HPDE6-E6E7 (cell line): ENCODE measurements at regions not wholly inside any gene's neighbourhood (a gene's known extent, or its start where the extent isn't known, plus 50 kb on each side); places are given as distances from the start of the nearest gene placed in this dataset.

Experiments used
- DNase-seq: peaks from one replicate; pipeline ENCODE4 v3.0.0; 2011; ENCODE audit warnings: missing footprints; ENCODE audit errors: extremely low spot score

GRCh38 chr10:113967126-113967525, 76.5 kb upstream of the ADRB1 start:
- DNase-seq, result no peak

DNA sequence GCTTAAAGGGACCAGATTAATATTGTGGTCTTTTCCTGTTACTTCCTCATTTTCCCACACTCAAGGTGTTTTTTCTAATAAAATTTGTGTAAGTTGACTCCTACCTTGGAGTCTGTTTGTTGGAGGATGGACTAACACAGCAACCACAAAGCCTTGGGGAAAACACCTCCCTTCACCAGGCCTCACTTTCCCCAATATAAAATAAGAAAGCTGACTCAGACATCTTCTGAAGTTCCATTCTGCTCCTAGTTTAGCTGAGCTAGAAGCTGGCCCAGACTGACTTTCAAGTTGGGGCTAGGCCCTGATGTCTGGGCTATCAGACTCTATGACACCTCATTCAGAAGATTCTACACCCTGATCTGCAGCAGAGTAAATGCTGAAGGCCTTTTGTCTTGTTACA, 73.0 kb upstream of the ADRB1 start:
- no peak for DNase-seq

DNA sequence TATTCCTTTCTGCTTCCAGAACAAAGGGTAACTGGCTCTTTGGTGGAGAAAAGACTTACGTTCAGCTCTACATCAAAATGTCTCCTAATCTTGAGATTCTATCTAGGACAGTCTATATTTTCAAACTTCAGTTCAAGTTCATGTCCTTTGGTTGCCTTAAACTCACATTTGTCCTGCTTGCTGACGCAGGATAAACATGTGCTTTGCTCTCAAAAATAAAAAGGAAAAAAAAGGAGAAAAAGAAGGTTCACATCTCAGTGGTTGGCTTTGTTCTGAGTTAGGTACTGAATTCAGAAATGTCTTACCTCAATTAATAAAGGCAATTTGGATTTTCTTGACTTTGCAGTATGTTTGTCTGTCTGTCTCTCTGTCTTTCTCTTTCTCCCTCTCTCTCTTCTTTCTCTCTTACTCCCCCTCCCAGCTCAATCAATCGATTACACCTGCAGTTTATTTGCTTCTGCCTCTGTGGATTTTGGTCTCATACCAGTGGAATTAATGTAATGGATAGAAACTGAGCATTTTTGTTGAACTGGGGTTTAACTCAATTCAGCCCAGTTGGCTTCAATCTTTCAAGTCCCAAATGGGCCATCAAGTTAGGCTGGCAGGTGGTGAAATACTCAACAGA, 72.2 kb upstream of the ADRB1 start:
- no peak for DNase-seq

- no peak for DNase-seq
Measured at GRCh38 chr10:113977174-113977573, 66.5 kb upstream of the ADRB1 start.

DNA sequence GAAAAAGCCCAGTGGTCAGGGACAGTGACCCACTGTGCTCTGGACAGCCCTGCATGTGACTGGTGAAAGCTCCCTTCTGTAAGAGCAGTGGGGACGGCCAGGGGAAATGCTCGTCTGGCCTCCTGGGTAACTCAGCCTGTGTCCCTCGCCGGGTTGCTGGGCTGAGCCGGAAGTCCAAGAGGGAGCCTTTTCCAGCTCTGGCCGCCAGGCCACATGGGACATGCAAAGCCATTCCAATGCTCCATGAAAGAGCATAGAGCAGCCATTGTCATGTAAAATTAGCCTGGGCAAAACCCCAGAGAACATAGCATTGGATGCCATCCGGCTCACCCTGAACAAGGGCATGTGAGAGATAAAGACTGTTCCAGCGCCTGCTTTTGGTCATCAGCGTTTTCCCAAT, 64.9 kb upstream of the ADRB1 start:
- DNase-seq, result no peak

DNA sequence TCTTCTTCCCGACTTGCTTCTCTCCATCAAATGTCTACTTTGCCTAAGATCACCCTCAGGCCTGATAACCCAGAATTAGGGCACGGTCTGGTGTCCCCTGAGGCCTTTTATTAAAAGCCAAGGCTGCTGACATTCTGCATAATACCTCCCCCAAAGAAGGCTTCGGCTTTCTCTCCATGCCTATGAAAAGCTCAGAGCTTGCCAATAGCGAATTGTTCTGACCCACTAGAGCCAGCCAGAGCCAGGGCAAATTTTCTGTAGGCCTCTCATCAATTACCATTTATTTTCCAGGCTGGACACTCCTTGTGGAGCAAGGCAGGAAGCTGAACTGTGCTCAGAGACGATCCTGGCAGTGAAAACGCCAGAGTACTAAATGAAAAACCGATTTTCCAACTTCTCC, 64.3 kb upstream of the ADRB1 start:
- DNase-seq, result no peak

- DNase-seq, result no peak
Measured at GRCh38 chr10:113980408-113981087, 63.1 kb upstream of the ADRB1 start.

DNA sequence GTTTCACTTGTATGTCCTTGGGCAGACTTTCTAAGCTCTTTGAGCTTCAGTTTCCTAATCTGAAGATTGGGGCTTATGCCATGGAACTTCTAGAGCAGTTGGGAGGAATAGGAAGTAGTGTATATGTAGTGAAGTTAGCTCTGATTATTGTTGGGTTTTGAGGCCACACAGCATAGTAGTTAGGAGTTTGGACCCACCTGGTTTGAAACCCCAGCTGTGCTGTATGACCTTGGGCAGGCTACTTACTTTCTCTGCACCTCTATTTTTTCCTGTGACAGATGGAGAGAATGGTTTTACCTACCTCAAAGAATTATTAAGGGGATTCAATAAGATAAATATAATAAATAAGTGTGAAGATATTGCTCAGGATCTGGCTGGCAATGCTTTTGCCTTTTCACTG, 61.4 kb upstream of the ADRB1 start:
- DNase-seq, result no peak

- DNase-seq, result no peak
Measured at GRCh38 chr10:113982769-113983168, 60.9 kb upstream of the ADRB1 start.

DNA sequence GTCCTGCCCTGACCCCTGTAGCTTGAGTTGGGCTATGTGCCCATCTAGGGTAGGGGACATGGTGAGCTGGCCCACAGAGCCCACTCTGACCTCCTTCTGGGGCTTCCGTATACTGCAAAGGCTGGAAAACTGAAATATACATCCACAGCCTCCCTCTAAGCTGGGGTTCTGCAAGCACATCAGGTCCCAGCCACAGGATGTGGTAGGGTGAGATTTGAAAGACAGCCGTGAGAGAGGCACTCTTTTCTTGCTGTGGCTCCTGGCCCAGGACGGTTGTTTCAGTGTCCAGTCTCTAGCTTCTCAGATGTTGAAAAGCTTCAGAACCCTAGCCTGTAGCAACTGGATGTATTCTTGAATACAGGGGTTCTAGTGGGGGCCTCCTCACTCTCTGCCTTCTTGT, 60.1 kb upstream of the ADRB1 start:
- DNase-seq, result no peak

GRCh38 chr10:113985297-113985844, 58.3 kb upstream of the ADRB1 start:
- DNase-seq, result no peak

- no peak for DNase-seq
Measured at GRCh38 chr10:113986316-113986715, 57.4 kb upstream of the ADRB1 start.

GRCh38 chr10:113987156-113987555, 56.5 kb upstream of the ADRB1 start:
- DNase-seq, result no peak

DNA sequence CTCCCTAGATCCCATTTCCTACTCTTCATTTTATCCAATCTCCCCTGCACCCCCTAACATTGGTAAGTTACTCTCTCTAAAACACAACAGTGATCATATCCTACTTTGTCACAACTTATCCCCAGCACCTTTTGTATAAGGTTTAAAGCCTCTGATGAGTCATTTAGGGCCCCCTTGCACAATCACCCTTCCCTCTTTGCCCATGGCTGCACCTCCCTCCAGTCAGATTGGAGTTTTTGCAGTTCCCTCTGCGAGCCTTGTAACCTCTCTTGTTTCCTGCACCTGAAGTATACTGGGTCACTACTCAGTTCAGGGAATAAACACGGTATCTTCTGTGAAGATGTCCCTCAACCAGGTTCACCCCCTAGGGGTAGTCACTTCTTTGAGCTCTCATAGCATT, 55.9 kb upstream of the ADRB1 start:
- DNase-seq, result peak; percentile 41

DNA sequence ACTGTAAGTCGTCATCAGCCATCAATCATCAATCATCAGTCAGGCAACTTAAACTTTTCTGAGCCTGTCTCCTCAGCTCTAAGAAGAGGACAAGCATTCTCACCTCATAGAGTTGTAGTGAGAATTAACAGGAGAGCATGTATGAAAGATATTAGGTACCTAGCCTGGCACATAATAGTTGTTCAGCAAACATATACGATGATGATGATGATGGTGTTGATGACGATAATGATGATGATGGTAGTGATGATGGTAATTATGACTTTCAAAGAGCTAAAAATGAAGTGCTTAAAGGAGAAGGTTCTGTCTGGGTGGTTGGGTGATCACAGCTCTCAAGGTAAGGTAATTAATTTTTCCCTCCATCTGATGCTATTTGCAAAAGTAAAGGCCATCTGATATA, 55.1 kb upstream of the ADRB1 start:
- DNase-seq, result no peak

- no peak for DNase-seq
Measured at GRCh38 chr10:113991091-113991860, 52.4 kb upstream of the ADRB1 start.

DNA sequence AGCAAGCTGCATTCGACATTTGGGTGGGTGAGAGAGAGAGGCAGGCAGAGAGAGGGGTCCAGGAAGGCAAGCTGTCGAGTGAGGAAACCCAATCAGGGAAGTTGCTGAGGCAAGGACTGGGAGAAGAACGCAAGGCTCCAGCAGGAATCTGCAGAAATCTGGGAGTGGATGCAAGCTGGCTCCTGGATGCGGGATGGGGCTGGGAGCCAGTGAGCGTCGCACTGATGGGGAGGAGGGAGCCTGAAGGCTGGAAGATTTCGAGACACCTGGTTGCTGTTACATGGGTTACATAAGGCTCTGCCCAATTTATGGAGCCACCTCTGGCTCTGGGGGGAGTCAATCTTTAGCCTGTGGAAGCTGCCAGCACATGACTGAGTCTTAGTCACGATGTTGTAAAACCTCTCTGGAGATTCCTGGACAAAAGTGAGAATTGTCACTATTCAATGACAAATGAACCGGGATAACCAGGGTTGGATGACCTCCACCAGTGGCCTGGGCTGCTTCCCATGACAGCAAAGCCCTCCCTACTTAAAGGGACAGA, 51.1 kb upstream of the ADRB1 start:
- DNase-seq, result no peak

- DNase-seq, result no peak
Measured at GRCh38 chr10:113993489-113993991, 50.1 kb upstream of the ADRB1 start.
